GM12878 (cell line): ENCODE measurements at regions not wholly inside any gene's neighbourhood (a gene's known extent, or its start where the extent isn't known, plus 50 kb on each side); places are given as distances from the start of the nearest gene placed in this dataset.

Source experiments
- ATAC-seq: fragments of 200-7000 bp; cut with Tn5 transposase; 3 replicates; pipeline ENCODE4 v1.9.1; 2020; ENCODE audit warnings: mild to moderate bottlenecking, moderate library complexity
- BruUV-seq: library from RNA; stranded (reverse); fragments of 400-500 nt; replicated peaks from 2 replicates; lab custom pipeline; 2021; lab: Mats Ljungman, UMichigan
- CTCF ChIA-PET: fragments of 300-600 bp; sonication (Branson Sonifier 250); formaldehyde crosslinking; extraction: SDS; loops from one replicate; lab custom pipeline; 2021; ENCODE audit warnings: inconsistent platforms; lab: Yijun Ruan, JAX
- POLR2A ChIA-PET: fragments of 350-600 bp; formaldehyde crosslinking; extraction: SDS; loops from one replicate; lab custom pipeline; 2021; ENCODE audit warnings: inconsistent platforms; lab: Charles Lee
- RAD21 ChIA-PET: fragments of 300-600 bp; sonication (Branson Sonifier 250); formaldehyde crosslinking; loops from one replicate; lab custom pipeline; 2023; ENCODE audit warnings: antibody characterized with exemption; ENCODE audit not compliant: unreplicated experiment; lab: Charles Lee
- SMC1A ChIA-PET: fragments of 300-600 bp; sonication (Branson Sonifier 250); formaldehyde crosslinking; loops from one replicate; lab custom pipeline; 2023; ENCODE audit not compliant: unreplicated experiment, uncharacterized antibody; lab: Charles Lee
- DNase-seq: peaks from one replicate; pipeline ENCODE4 v3.0.0-alpha.2; 2011; ENCODE audit warnings: low read depth, low spot score
- FAIRE-seq: peaks from 3 replicates; lab custom pipeline; 2011; peaks lifted over from hg19 to GRCh38; lab: Jason Lieb, UNC
- H2AFZ ChIP-seq: 2 replicates; pipeline ENCODE4 v1.6.0; 2011; ENCODE audit warnings: low read depth, low read length, control low read depth; ENCODE audit not compliant: control insufficient read depth
- H3K27ac ChIP-seq: 2 replicates; pipeline ENCODE4 v1.5.1; 2011; ENCODE audit warnings: control low read depth; ENCODE audit not compliant: control insufficient read depth, insufficient read depth
- H3K27me3 ChIP-seq, 2 experiments: replicated peaks in 1 of 2; 2 replicates each; pipeline versions ENCODE4 v1.6.0 to v1.6.1; 2011; ENCODE audit warnings: low read length in 1 of 2; ENCODE audit not compliant: control insufficient read depth in 2 of 2, insufficient read depth in 2 of 2
- H3K36me3 ChIP-seq, 2 experiments: 2 replicates each; pipeline ENCODE4 v1.5.1; 2011; ENCODE audit warnings: low read length in 1 of 2; ENCODE audit not compliant: control insufficient read depth in 2 of 2, insufficient read depth in 2 of 2
- H3K4me1 ChIP-seq: 2 replicates; pipeline ENCODE4 v1.6.1; 2011; ENCODE audit warnings: mild to moderate bottlenecking, low read length, moderate library complexity, mixed read lengths; ENCODE audit not compliant: control insufficient read depth, insufficient read depth
- H3K4me2 ChIP-seq: 2 replicates; pipeline ENCODE4 v1.6.0; 2011; ENCODE audit warnings: control low read depth; ENCODE audit not compliant: control insufficient read depth, insufficient read depth
- H3K4me3 ChIP-seq: fragments of 200-600 bp; sonication (generic); 2 replicates; pipeline ENCODE4 v1.5.1; 2016
- H3K79me2 ChIP-seq: 2 replicates; pipeline ENCODE4 v1.6.0; 2011; ENCODE audit warnings: low read length; ENCODE audit not compliant: control insufficient read depth, insufficient read depth
- H3K9ac ChIP-seq: 2 replicates; pipeline ENCODE4 v1.8.0; 2011; ENCODE audit warnings: low read length, control low read depth, mixed read lengths; ENCODE audit not compliant: control insufficient read depth, insufficient read depth
- H3K9me3 ChIP-seq: replicated peaks from 3 replicates; pipeline ENCODE4 v1.5.1; 2011; ENCODE audit warnings: mild to moderate bottlenecking, low read length; ENCODE audit not compliant: control insufficient read depth, insufficient read depth
- H4K20me1 ChIP-seq: 2 replicates; pipeline ENCODE4 v1.6.0; 2011; ENCODE audit not compliant: control insufficient read depth, insufficient read depth
- CBX5 ChIP-seq: sonication (generic); IDR thresholded peaks from 2 replicates; pipeline ENCODE4 v1.6.1; 2016; ENCODE audit warnings: low read depth, moderate library complexity, mild to moderate bottlenecking, inconsistent platforms
- CREM ChIP-seq: IDR thresholded peaks from 2 replicates; pipeline ENCODE4 v1.6.1; 2014; ENCODE audit warnings: antibody characterized with exemption, low read depth
- FOXK2 ChIP-seq: fragments of 450-650 bp; IDR thresholded peaks from 2 replicates; pipeline ENCODE4 v1.6.1; 2017; ENCODE audit warnings: mild to moderate bottlenecking, moderate library complexity
- GABPA ChIP-seq: IDR thresholded peaks from 2 replicates; pipeline ENCODE4 v1.6.1; 2014; ENCODE audit warnings: antibody characterized with exemption, low read depth, mild to moderate bottlenecking, inconsistent platforms
- HDGF ChIP-seq: fragments of 450-650 bp; IDR thresholded peaks from 2 replicates; pipeline ENCODE4 v1.6.1; 2016; ENCODE audit warnings: antibody characterized with exemption
- IKZF2 ChIP-seq, 2 experiments: fragments of 450-650 bp; IDR thresholded peaks; 2 replicates each; pipeline ENCODE4 v1.6.1; 2017; ENCODE audit warnings: mild to moderate bottlenecking in 2 of 2, moderate library complexity in 2 of 2
- KAT2A ChIP-seq: conservative IDR thresholded peaks from 2 replicates; pipeline ENCODE4 v1.6.1; 2011; ENCODE audit warnings: low read depth, low read length; ENCODE audit not compliant: control insufficient read depth
- MEF2B ChIP-seq: fragments of 450-650 bp; IDR thresholded peaks from 2 replicates; pipeline ENCODE4 v1.6.1; 2018; ENCODE audit warnings: mild to moderate bottlenecking, moderate library complexity; ENCODE audit not compliant: partially characterized antibody, poor library complexity, severe bottlenecking
- NRF1 ChIP-seq: conservative IDR thresholded peaks from 2 replicates; pipeline ENCODE4 v1.6.1; 2011; ENCODE audit warnings: mild to moderate bottlenecking, low read depth, low read length, improper control_type of control experiment
- POLR2AphosphoS5 ChIP-seq: IDR thresholded peaks from 2 replicates; pipeline ENCODE4 v1.6.1; 2011; ENCODE audit warnings: mild to moderate bottlenecking, low read length, inconsistent platforms
- RAD21 ChIP-seq: IDR thresholded peaks from 2 replicates; pipeline ENCODE4 v1.6.1; 2011; ENCODE audit warnings: mild to moderate bottlenecking, low read depth, low read length, moderate library complexity; ENCODE audit not compliant: insufficient read depth
- TARDBP ChIP-seq: IDR thresholded peaks from 2 replicates; pipeline ENCODE4 v1.6.1; 2016; ENCODE audit warnings: borderline replicate concordance
- ZNF217 ChIP-seq: fragments of 450-650 bp; IDR thresholded peaks from 2 replicates; pipeline ENCODE4 v1.6.1; 2017; ENCODE audit warnings: antibody characterized with exemption, mild to moderate bottlenecking
- WGBS: methylation state at CpG from one replicate; pipeline ENCODE4 v1.1.6; 2016; ENCODE audit warnings: low lambda C conversion rate; ENCODE audit not compliant: insufficient replicate concordance, insufficient coverage; ENCODE audit errors: missing lambda C conversion rate; 5-methylcytosine and 5-hydroxymethylcytosine counted together
- in situ Hi-C: fragments of 300-500 bp; cut with MboI; formaldehyde crosslinking; loops from 9 replicates; pipeline ENCODE4 v1.14.3; 2018; ENCODE audit warnings: mixed read lengths
- intact Hi-C: fragments of 100-400 bp; cut with micrococcal nuclease; formaldehyde crosslinking; loops from one replicate; pipeline ENCODE4 v1.14.2; 2022; ENCODE audit not compliant: unreplicated experiment
- TF ChIP-seq, protein P1 (sequence below): fragments of 450-650 bp; IDR thresholded peaks from 2 replicates; pipeline ENCODE4 v1.6.1; 2018; ENCODE audit warnings: mild to moderate bottlenecking, low read depth, moderate library complexity; ENCODE audit not compliant: partially characterized antibody
- TF ChIP-seq, protein P2 (sequence below): IDR thresholded peaks from 2 replicates; pipeline ENCODE4 v1.6.1; 2011; ENCODE audit warnings: low read depth, mild to moderate bottlenecking, low read length, moderate library complexity, borderline replicate concordance; ENCODE audit errors: extremely low read depth
- TF ChIP-seq, protein P3 (sequence below): IDR thresholded peaks from 2 replicates; pipeline ENCODE4 v1.6.1; 2011; ENCODE audit warnings: low read depth, low read length, improper control_type of control experiment, borderline replicate concordance
- TF ChIP-seq, protein P4 (sequence below): fragments of 150-350 bp; IDR thresholded peaks from 2 replicates; pipeline ENCODE4 v1.6.1; 2016; ENCODE audit warnings: low read depth, low read length

DNA sequence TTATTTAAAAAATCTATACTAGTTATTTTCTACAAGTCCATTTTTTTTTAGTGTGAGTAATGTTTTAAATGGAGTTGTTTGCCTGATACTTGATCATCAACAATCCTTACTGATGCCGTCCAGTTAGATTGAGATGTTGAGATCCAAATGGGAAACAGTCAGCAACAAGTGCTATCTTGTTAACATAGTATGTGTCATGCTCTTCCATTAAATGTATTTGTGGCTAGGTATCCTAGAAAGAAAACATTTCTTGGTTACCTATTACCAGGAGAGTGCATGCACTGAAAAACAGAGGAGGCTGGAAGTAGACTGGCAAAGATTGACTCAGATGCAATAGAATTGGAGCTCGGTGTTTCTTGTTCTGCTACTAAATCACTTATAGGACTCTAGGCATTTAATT lies 123.4 kb upstream of the MAN2A1 start:
- ATAC-seq (no peak), DNase-seq (no peak), FAIRE-seq (no peak)
- ChIA-PET CTCF (interaction anchor here (0.8 to 1.5 kb wide), 2 partner anchors 19 to 1061 kb away, joined by 3 to 4 read pairs; no protein-coding TSS in a partner anchor), POLR2A (no interaction called here), SMC1A (interaction anchor here (1.1 kb wide), 1 partner anchor 12 kb away, joined by 3 read pairs; no protein-coding TSS in a partner anchor), RAD21 (no interaction called here)
- Histone ChIP-seq H3K4me3 (no peak overlapping the region), H2AFZ (no peak overlapping the region), H3K9ac (no peak overlapping the region), H3K4me1 (no peaks in the 10 kb centered on the region), H3K27me3 (no peaks in the 10 kb centered on the region; a peak in 1 of 4 replicates), H3K36me3 (no peaks in the 10 kb centered on the region), H4K20me1 (no peaks in the 10 kb centered on the region), H3K4me2 (no peak overlapping the region), H3K9me3 (no peaks in the 10 kb centered on the region), H3K27ac (no peak overlapping the region), H3K79me2 (no peaks in the 10 kb centered on the region)
- 18% methylated on average over 2 of the region's 2 CpGs for WGBS
- intact Hi-C loops = no loop called here
- in situ Hi-C loops = no loop called here
- BruUV-seq = no TSS peak
- TF ChIP-seq FOXK2 = no peak
- TF ChIP-seq, protein P1, sequence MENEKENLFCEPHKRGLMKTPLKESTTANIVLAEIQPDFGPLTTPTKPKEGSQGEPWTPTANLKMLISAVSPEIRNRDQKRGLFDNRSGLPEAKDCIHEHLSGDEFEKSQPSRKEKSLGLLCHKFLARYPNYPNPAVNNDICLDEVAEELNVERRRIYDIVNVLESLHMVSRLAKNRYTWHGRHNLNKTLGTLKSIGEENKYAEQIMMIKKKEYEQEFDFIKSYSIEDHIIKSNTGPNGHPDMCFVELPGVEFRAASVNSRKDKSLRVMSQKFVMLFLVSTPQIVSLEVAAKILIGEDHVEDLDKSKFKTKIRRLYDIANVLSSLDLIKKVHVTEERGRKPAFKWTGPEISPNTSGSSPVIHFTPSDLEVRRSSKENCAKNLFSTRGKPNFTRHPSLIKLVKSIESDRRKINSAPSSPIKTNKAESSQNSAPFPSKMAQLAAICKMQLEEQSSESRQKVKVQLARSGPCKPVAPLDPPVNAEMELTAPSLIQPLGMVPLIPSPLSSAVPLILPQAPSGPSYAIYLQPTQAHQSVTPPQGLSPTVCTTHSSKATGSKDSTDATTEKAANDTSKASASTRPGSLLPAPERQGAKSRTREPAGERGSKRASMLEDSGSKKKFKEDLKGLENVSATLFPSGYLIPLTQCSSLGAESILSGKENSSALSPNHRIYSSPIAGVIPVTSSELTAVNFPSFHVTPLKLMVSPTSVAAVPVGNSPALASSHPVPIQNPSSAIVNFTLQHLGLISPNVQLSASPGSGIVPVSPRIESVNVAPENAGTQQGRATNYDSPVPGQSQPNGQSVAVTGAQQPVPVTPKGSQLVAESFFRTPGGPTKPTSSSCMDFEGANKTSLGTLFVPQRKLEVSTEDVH = no peak
- no peak for TF ChIP-seq IKZF2 (IDR thresholded peaks at IDR 0.05)
- TF ChIP-seq KAT2A = no peak
- TF ChIP-seq CBX5 = no peak
- no peak for TF ChIP-seq NRF1
- TF ChIP-seq, protein P2, sequence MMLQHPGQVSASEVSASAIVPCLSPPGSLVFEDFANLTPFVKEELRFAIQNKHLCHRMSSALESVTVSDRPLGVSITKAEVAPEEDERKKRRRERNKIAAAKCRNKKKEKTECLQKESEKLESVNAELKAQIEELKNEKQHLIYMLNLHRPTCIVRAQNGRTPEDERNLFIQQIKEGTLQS = no peak
- TF ChIP-seq ZNF217 = no peak
- no peak for TF ChIP-seq TARDBP
- no peak for TF ChIP-seq RAD21
- no peak for TF ChIP-seq GABPA
- TF ChIP-seq, protein P3, sequence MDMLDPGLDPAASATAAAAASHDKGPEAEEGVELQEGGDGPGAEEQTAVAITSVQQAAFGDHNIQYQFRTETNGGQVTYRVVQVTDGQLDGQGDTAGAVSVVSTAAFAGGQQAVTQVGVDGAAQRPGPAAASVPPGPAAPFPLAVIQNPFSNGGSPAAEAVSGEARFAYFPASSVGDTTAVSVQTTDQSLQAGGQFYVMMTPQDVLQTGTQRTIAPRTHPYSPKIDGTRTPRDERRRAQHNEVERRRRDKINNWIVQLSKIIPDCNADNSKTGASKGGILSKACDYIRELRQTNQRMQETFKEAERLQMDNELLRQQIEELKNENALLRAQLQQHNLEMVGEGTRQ = no peak
- TF ChIP-seq, protein P4, sequence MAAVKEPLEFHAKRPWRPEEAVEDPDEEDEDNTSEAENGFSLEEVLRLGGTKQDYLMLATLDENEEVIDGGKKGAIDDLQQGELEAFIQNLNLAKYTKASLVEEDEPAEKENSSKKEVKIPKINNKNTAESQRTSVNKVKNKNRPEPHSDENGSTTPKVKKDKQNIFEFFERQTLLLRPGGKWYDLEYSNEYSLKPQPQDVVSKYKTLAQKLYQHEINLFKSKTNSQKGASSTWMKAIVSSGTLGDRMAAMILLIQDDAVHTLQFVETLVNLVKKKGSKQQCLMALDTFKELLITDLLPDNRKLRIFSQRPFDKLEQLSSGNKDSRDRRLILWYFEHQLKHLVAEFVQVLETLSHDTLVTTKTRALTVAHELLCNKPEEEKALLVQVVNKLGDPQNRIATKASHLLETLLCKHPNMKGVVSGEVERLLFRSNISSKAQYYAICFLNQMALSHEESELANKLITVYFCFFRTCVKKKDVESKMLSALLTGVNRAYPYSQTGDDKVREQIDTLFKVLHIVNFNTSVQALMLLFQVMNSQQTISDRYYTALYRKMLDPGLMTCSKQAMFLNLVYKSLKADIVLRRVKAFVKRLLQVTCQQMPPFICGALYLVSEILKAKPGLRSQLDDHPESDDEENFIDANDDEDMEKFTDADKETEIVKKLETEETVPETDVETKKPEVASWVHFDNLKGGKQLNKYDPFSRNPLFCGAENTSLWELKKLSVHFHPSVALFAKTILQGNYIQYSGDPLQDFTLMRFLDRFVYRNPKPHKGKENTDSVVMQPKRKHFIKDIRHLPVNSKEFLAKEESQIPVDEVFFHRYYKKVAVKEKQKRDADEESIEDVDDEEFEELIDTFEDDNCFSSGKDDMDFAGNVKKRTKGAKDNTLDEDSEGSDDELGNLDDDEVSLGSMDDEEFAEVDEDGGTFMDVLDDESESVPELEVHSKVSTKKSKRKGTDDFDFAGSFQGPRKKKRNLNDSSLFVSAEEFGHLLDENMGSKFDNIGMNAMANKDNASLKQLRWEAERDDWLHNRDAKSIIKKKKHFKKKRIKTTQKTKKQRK = no peak
- TF ChIP-seq POLR2AphosphoS5 = no peak
- TF ChIP-seq HDGF = no peak
- TF ChIP-seq CREM = no peak
- no peak for TF ChIP-seq MEF2B
